GM12878 (cell line): ENCODE measurements at regions not wholly inside any gene's neighbourhood (a gene's known extent, or its start where the extent isn't known, plus 50 kb on each side); places are given as distances from the start of the nearest gene placed in this dataset.

Source experiments
- ATAC-seq: fragments of 200-7000 bp; cut with Tn5 transposase; 3 replicates; pipeline ENCODE4 v1.9.1; 2020; ENCODE audit warnings: mild to moderate bottlenecking, moderate library complexity
- BruUV-seq: library from RNA; stranded (reverse); fragments of 400-500 nt; replicated peaks from 2 replicates; lab custom pipeline; 2021; lab: Mats Ljungman, UMichigan
- CTCF ChIA-PET: fragments of 300-600 bp; sonication (Branson Sonifier 250); formaldehyde crosslinking; extraction: SDS; loops from one replicate; lab custom pipeline; 2021; ENCODE audit warnings: inconsistent platforms; lab: Yijun Ruan, JAX
- POLR2A ChIA-PET: fragments of 350-600 bp; formaldehyde crosslinking; extraction: SDS; loops from one replicate; lab custom pipeline; 2021; ENCODE audit warnings: inconsistent platforms; lab: Charles Lee
- RAD21 ChIA-PET: fragments of 300-600 bp; sonication (Branson Sonifier 250); formaldehyde crosslinking; loops from one replicate; lab custom pipeline; 2023; ENCODE audit warnings: antibody characterized with exemption; ENCODE audit not compliant: unreplicated experiment; lab: Charles Lee
- SMC1A ChIA-PET: fragments of 300-600 bp; sonication (Branson Sonifier 250); formaldehyde crosslinking; loops from one replicate; lab custom pipeline; 2023; ENCODE audit not compliant: unreplicated experiment, uncharacterized antibody; lab: Charles Lee
- DNase-seq: peaks from one replicate; pipeline ENCODE4 v3.0.0-alpha.2; 2011; ENCODE audit warnings: low read depth, low spot score
- FAIRE-seq: peaks from 3 replicates; lab custom pipeline; 2011; peaks lifted over from hg19 to GRCh38; lab: Jason Lieb, UNC
- H2AFZ ChIP-seq: 2 replicates; pipeline ENCODE4 v1.6.0; 2011; ENCODE audit warnings: low read depth, low read length, control low read depth; ENCODE audit not compliant: control insufficient read depth
- H3K27ac ChIP-seq: 2 replicates; pipeline ENCODE4 v1.5.1; 2011; ENCODE audit warnings: control low read depth; ENCODE audit not compliant: control insufficient read depth, insufficient read depth
- H3K27me3 ChIP-seq, 2 experiments: replicated peaks in 1 of 2; 2 replicates each; pipeline versions ENCODE4 v1.6.0 to v1.6.1; 2011; ENCODE audit warnings: low read length in 1 of 2; ENCODE audit not compliant: control insufficient read depth in 2 of 2, insufficient read depth in 2 of 2
- H3K36me3 ChIP-seq, 2 experiments: 2 replicates each; pipeline ENCODE4 v1.5.1; 2011; ENCODE audit warnings: low read length in 1 of 2; ENCODE audit not compliant: control insufficient read depth in 2 of 2, insufficient read depth in 2 of 2
- H3K4me1 ChIP-seq: 2 replicates; pipeline ENCODE4 v1.6.1; 2011; ENCODE audit warnings: mild to moderate bottlenecking, low read length, moderate library complexity, mixed read lengths; ENCODE audit not compliant: control insufficient read depth, insufficient read depth
- H3K4me2 ChIP-seq: 2 replicates; pipeline ENCODE4 v1.6.0; 2011; ENCODE audit warnings: control low read depth; ENCODE audit not compliant: control insufficient read depth, insufficient read depth
- H3K4me3 ChIP-seq: fragments of 200-600 bp; sonication (generic); 2 replicates; pipeline ENCODE4 v1.5.1; 2016
- H3K79me2 ChIP-seq: 2 replicates; pipeline ENCODE4 v1.6.0; 2011; ENCODE audit warnings: low read length; ENCODE audit not compliant: control insufficient read depth, insufficient read depth
- H3K9ac ChIP-seq: 2 replicates; pipeline ENCODE4 v1.8.0; 2011; ENCODE audit warnings: low read length, control low read depth, mixed read lengths; ENCODE audit not compliant: control insufficient read depth, insufficient read depth
- H3K9me3 ChIP-seq: replicated peaks from 3 replicates; pipeline ENCODE4 v1.5.1; 2011; ENCODE audit warnings: mild to moderate bottlenecking, low read length; ENCODE audit not compliant: control insufficient read depth, insufficient read depth
- H4K20me1 ChIP-seq: 2 replicates; pipeline ENCODE4 v1.6.0; 2011; ENCODE audit not compliant: control insufficient read depth, insufficient read depth
- BHLHE40 ChIP-seq, 2 experiments: fragments of 450-650 bp in 1 of 2; IDR thresholded peaks; 2 replicates each; pipeline ENCODE4 v1.6.1; 2011 to 2017; ENCODE audit warnings: low read depth in 2 of 2, borderline replicate concordance in 1 of 2, improper control_type of control experiment in 1 of 2, low read length in 1 of 2, mild to moderate bottlenecking in 1 of 2
- GABPA ChIP-seq: IDR thresholded peaks from 2 replicates; pipeline ENCODE4 v1.6.1; 2014; ENCODE audit warnings: antibody characterized with exemption, low read depth, mild to moderate bottlenecking, inconsistent platforms
- JUND ChIP-seq: IDR thresholded peaks from 2 replicates; pipeline ENCODE4 v1.6.1; 2012; ENCODE audit warnings: low read depth, mild to moderate bottlenecking, low read length, improper control_type of control experiment, moderate library complexity
- MXI1 ChIP-seq: fragments of 150-350 bp; IDR thresholded peaks from 2 replicates; pipeline ENCODE4 v1.6.1; 2011; ENCODE audit warnings: low read depth, mild to moderate bottlenecking, inconsistent platforms, low read length, improper control_type of control experiment
- PRDM15 ChIP-seq: fragments of 450-650 bp; formaldehyde crosslinking; IDR thresholded peaks from 2 replicates; pipeline ENCODE4 v1.4.0; 2020; ENCODE audit warnings: mild to moderate bottlenecking, moderate library complexity
- REST ChIP-seq: IDR thresholded peaks from 2 replicates; pipeline ENCODE4 v1.6.1; 2012; ENCODE audit warnings: mild to moderate bottlenecking, low read depth, low read length
- SREBF2 ChIP-seq: IDR thresholded peaks from 2 replicates; pipeline ENCODE4 v1.6.1; 2012; ENCODE audit warnings: mild to moderate bottlenecking, low read length
- WGBS: methylation state at CpG from one replicate; pipeline ENCODE4 v1.1.6; 2016; ENCODE audit warnings: low lambda C conversion rate; ENCODE audit not compliant: insufficient replicate concordance, insufficient coverage; ENCODE audit errors: missing lambda C conversion rate; 5-methylcytosine and 5-hydroxymethylcytosine counted together
- in situ Hi-C: fragments of 300-500 bp; cut with MboI; formaldehyde crosslinking; loops from 9 replicates; pipeline ENCODE4 v1.14.3; 2018; ENCODE audit warnings: mixed read lengths
- intact Hi-C: fragments of 100-400 bp; cut with micrococcal nuclease; formaldehyde crosslinking; loops from one replicate; pipeline ENCODE4 v1.14.2; 2022; ENCODE audit not compliant: unreplicated experiment
- TF ChIP-seq, protein P1 (sequence below): fragments of 450-650 bp; IDR thresholded peaks from 2 replicates; pipeline ENCODE4 v1.6.1; 2014; ENCODE audit warnings: mild to moderate bottlenecking
- TF ChIP-seq, protein P2 (sequence below): fragments of 450-650 bp; IDR thresholded peaks from 2 replicates; pipeline ENCODE4 v1.6.1; 2016; ENCODE audit warnings: mild to moderate bottlenecking, moderate library complexity, borderline replicate concordance

GRCh38 chr16:17647879-17648872 is 177.4 kb upstream of the XYLT1 start:
- H3K27me3 ChIP-seq = peaks cover 0 to 2% of the 10 kb centered on the region in 2 experiments; a peak in 1 of 4 replicates
- no peak overlapping the region for H3K27ac ChIP-seq
- 34% methylated on average over 8 of the region's 8 CpGs for WGBS
- FAIRE-seq (no peak), ATAC-seq (no peak), DNase-seq (no peak)
- no peak overlapping the region for H3K4me2 ChIP-seq
- ChIA-PET SMC1A (no interaction called here), POLR2A (no interaction called here), RAD21 (no interaction called here), CTCF (no interaction called here)
- H4K20me1 ChIP-seq = no peaks in the 10 kb centered on the region
- intact Hi-C loops = no loop called here
- no peak overlapping the region for H3K4me3 ChIP-seq
- H3K79me2 ChIP-seq = no peaks in the 10 kb centered on the region
- no peak overlapping the region for H3K9ac ChIP-seq
- H3K36me3 ChIP-seq = no peaks in the 10 kb centered on the region
- in situ Hi-C loops = no loop called here
- no TSS peak for BruUV-seq
- no peaks in the 10 kb centered on the region for H3K9me3 ChIP-seq
- H3K4me1 ChIP-seq = no peaks in the 10 kb centered on the region
- H2AFZ ChIP-seq = no peak overlapping the region
- TF ChIP-seq MXI1 = no peak
- no peak for TF ChIP-seq SREBF2
- TF ChIP-seq REST = no peak
- no peak for TF ChIP-seq BHLHE40 (IDR thresholded peaks at IDR 0.05; ENCODE audit: borderline replicate concordance in 1 of 2, low read depth in 2 of 2, low read length in 1 of 2)
- TF ChIP-seq, protein P1, sequence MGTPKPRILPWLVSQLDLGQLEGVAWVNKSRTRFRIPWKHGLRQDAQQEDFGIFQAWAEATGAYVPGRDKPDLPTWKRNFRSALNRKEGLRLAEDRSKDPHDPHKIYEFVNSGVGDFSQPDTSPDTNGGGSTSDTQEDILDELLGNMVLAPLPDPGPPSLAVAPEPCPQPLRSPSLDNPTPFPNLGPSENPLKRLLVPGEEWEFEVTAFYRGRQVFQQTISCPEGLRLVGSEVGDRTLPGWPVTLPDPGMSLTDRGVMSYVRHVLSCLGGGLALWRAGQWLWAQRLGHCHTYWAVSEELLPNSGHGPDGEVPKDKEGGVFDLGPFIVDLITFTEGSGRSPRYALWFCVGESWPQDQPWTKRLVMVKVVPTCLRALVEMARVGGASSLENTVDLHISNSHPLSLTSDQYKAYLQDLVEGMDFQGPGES = no peak
- TF ChIP-seq JUND = no peak
- no peak for TF ChIP-seq PRDM15 (CRISPR knock-in tag)
- TF ChIP-seq GABPA = no peak
- TF ChIP-seq, protein P2, sequence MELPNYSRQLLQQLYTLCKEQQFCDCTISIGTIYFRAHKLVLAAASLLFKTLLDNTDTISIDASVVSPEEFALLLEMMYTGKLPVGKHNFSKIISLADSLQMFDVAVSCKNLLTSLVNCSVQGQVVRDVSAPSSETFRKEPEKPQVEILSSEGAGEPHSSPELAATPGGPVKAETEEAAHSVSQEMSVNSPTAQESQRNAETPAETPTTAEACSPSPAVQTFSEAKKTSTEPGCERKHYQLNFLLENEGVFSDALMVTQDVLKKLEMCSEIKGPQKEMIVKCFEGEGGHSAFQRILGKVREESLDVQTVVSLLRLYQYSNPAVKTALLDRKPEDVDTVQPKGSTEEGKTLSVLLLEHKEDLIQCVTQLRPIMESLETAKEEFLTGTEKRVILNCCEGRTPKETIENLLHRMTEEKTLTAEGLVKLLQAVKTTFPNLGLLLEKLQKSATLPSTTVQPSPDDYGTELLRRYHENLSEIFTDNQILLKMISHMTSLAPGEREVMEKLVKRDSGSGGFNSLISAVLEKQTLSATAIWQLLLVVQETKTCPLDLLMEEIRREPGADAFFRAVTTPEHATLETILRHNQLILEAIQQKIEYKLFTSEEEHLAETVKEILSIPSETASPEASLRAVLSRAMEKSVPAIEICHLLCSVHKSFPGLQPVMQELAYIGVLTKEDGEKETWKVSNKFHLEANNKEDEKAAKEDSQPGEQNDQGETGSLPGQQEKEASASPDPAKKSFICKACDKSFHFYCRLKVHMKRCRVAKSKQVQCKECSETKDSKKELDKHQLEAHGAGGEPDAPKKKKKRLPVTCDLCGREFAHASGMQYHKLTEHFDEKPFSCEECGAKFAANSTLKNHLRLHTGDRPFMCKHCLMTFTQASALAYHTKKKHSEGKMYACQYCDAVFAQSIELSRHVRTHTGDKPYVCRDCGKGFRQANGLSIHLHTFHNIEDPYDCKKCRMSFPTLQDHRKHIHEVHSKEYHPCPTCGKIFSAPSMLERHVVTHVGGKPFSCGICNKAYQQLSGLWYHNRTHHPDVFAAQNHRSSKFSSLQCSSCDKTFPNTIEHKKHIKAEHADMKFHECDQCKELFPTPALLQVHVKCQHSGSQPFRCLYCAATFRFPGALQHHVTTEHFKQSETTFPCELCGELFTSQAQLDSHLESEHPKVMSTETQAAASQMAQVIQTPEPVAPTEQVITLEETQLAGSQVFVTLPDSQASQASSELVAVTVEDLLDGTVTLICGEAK = no peak
